GM21367 (cell line): ENCODE measurements at regions not wholly inside any gene's neighbourhood (a gene's known extent, or its start where the extent isn't known, plus 50 kb on each side); places are given as distances from the start of the nearest gene placed in this dataset.
"Not testable (repeated sequence)": the region's sequence is repeated elsewhere in the genome, so short reads cannot be mapped to it uniquely, and the experiment has no call there.

Experiments
- ATAC-seq: cut with Tn5 transposase; IDR thresholded peaks from one replicate; pipeline ENCODE4 v1.9.1; 2021; ENCODE audit not compliant: unreplicated experiment

GRCh38 chr11:121872356-121872755 lies 243.7 kb downstream of the BLID start:
- no peak for ATAC-seq

GRCh38 chr11:121870206-121871045 lies 245.6 kb downstream of the BLID start:
- ATAC-seq = no peak

GRCh38 chr11:121869478-121869877 lies 246.5 kb downstream of the BLID start:
- no peak for ATAC-seq

GRCh38 chr11:121866754-121867153 lies 249.3 kb downstream of the BLID start:
- ATAC-seq = no peak

DNA sequence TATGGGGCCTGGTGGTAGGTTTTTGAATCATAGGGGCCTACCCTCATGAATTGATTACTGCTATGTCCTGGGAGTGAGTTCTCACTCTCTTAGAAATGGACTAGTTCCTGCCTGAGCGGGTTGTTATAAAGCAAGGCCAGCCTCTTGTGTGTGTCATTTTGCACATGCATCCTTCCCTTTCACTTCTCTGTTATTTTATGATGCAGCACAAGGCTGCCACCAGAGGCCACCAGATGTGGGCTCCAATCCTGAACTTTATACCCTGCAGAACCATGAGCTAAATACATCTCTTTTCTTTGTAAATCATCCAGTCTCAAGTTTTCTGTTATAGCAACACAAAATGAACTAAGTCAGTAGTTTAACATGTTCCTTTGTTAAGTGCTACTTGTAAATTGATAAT lies 251.4 kb downstream of the BLID start:
- ATAC-seq = no peak

GRCh38 chr11:121863126-121863525 lies 252.9 kb downstream of the BLID start:
- ATAC-seq = no peak

- ATAC-seq = not testable (repeated sequence)
These were observed 260.9 kb downstream of the BLID start for GRCh38 chr11:121855138-121855537.

DNA sequence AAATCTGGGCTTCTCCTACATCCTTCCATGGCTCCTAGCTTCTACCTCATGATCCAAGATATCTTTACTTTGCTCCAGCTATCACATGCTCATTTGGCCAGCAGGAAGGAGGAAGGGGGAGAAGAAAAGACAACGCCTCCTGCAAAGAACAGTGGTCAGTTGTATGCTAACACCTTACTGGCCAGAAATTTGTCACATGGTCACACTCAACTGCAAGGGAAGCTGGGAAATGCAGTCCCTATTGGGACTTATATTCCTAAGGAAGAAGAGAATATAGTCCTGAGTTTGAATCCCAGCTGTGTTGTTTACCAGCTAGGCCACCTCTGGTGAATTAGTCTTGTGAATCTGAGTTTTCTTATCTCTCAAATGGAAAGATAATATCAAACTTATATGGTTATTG lies 272.0 kb downstream of the BLID start:
- ATAC-seq = no peak

DNA sequence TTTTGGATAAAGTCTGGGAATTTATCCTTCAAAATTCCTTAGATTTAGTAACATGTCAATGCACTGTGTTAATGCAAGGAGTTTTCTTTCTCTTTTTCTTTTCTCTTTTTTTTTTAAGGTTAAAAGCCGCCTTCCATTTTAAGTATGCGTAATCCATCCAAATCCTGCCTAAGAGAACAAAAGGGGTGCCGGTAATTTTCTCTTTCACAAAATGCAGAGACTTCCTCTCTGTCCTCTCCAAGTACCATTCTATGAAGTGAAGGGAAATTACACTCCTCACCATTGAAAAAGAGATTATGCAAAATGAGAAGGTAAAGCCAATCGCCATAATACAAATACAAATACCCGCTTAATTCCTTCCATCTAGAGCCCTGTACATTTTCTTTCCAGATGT lies 273.8 kb downstream of the BLID start:
- ATAC-seq = no peak

DNA sequence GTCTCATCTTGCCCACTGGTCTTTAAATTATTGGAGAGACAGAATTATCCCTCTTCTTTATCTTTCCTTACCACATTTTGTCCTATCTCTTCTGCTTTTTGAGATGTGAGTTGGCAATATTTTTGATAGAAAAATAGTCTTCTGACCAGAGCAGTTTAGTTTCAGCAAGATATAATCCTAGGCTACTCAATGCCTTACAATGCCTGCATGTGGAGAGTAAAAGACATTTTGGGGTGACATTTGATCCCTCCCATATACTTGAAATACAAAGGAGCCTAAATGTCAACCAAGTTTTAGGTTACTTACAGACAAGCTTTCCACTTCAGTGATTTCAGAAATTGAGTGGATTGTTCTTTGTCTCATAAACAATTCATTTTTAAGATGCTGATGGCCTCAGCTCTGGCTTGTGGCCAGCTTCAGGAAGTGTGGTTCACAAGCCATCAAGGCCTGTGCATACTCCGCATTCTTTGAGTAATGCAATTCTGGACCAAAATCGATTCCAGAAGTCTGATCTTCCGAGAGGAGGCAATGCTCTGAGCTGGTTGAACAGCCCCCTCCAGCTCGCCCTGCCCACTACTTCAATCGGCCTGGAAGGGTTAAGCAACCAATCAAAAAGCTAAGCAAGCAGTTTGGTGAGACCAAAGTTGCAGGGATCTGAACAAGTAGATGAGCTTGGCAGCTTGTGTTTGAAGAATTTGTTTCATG lies 274.4 kb downstream of the BLID start:
- no peak for ATAC-seq

GRCh38 chr11:121839781-121840180 lies 276.2 kb downstream of the BLID start:
- ATAC-seq = no peak

DNA sequence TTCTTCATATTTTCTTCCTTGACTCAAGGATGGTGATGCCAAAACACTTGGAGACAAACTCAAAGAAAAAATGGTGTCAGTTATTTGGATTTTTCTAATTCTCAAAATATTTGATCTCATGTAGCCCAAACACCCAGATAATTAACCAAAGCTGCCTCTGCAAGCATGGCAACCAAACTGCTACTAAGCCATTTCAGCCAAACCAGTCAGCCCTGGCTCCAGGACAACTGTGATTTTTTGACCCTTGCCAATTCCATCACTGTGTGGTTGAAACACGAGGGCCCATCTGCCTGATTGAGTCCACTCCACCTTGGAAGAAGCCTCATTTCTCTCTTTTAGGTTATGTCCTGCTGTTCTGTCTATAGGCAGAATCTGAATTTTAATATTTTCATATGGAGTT lies 277.4 kb downstream of the BLID start:
- no peak for ATAC-seq

GRCh38 chr11:121833970-121834369 lies 282.0 kb downstream of the BLID start:
- ATAC-seq = no peak

- ATAC-seq = no peak
These were observed 286.8 kb downstream of the BLID start for GRCh38 chr11:121829159-121829643.

DNA sequence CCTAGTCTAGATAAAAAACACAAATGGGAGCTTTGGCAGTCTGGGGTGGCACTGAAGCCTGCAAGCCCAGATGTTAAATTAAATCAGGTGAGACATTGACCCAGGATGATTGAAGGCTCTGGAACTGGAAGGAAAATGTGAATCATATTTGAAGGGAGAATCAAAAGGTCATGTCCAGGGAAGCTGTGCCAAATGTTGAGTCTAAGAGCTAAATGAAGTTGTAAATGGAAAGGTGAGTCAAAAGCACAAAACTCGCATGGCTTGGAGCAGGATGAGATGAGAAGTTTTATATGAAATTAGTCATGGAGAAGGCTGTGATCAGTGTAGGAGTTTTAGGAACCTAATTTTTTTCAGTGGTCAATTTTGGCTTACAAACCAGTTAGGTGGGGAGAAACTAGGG lies 301.1 kb downstream of the BLID start:
- ATAC-seq = no peak

- no peak for ATAC-seq
These were observed 301.7 kb downstream of the BLID start for GRCh38 chr11:121814296-121814695.

DNA sequence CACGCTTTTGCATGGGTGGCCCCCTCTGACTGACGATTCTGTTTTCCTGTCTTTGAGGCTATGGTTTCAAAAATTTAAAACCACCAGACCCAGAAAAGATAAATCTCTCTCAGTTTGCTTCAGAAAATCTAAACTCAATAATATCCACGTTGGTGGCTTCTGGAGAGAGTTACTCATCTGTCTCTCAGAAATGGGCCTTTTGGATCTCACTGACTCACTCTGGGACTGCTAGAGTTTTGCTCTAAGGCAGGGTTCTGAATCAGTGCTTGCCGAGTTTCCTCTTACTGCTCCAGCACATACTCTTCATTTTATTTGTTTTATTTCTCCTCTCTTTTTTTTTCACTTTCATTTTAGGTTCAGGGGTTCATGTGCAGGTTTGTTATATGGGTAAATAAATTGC lies 305.7 kb downstream of the BLID start:
- ATAC-seq = no peak

- ATAC-seq = no peak
These were observed 307.9 kb downstream of the BLID start for GRCh38 chr11:121808096-121808495.

- no peak for ATAC-seq
These were observed 309.0 kb downstream of the BLID start for GRCh38 chr11:121807051-121807450.

- ATAC-seq = no peak
These were observed 313.5 kb downstream of the BLID start for GRCh38 chr11:121802542-121802941.

DNA sequence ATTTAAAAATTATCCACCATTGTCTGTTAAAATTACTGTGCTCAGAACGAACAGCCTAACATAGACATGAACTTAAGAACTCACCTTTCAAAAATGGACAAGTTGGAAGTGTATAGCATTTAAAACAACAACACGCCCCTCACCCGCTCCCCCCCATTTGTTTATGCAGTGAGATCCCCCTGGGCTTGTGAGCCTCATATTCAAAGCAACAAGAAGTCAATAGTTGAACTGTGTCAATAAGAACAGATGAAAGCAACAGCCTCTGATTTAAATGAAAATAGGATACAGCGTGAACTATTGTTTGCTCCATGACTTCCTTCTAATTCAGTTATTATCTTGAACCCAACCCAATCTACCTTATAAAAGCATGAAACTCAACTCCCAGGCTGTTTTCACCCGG lies 314.2 kb downstream of the BLID start:
- ATAC-seq = no peak

DNA sequence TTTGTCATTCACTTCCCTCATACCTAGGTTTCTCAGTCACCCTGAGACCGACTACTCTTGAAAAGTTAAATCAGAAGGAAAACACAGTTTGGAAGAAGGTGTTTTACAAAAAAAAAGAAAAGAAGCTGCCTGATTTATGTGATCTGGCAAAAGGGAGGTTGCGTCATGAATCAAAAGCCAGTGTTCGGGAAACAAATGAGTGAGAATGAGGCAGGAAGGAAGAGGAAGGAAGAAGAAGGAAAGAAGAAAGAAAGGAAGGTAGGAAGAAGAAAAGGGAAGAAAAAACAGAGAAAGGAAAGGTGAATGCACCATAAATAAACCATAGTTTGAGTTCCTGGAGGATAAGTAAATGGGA lies 314.6 kb downstream of the BLID start:
- ATAC-seq = no peak
